Osteocyte (in vitro differentiated cells): ENCODE measurements at regions not wholly inside any gene's neighbourhood (a gene's known extent, or its start where the extent isn't known, plus 50 kb on each side); places are given as distances from the start of the nearest gene placed in this dataset.

Experiments used
- DNase-seq: peaks from one replicate; pipeline ENCODE4 v3.0.0; 2021; ENCODE audit warnings: mixed read lengths; ENCODE audit not compliant: unreplicated experiment; ENCODE audit errors: extremely low spot score
- H3K27ac Mint-ChIP-seq: one replicate; pipeline ENCODE4 v1.8.0; 2021; ENCODE audit warnings: mild to moderate bottlenecking, mixed read lengths; ENCODE audit not compliant: unreplicated experiment
- H3K27me3 Mint-ChIP-seq: one replicate; pipeline ENCODE4 v1.8.0; 2021; ENCODE audit warnings: mixed read lengths; ENCODE audit not compliant: unreplicated experiment
- H3K36me3 Mint-ChIP-seq: one replicate; pipeline ENCODE4 v1.8.0; 2021; ENCODE audit warnings: mixed read lengths; ENCODE audit not compliant: unreplicated experiment
- H3K4me1 Mint-ChIP-seq: one replicate; pipeline ENCODE4 v1.8.0; 2021; ENCODE audit warnings: mixed read lengths; ENCODE audit not compliant: unreplicated experiment
- H3K4me3 Mint-ChIP-seq: one replicate; pipeline ENCODE4 v1.8.0; 2021; ENCODE audit warnings: mild to moderate bottlenecking, moderate library complexity, mixed read lengths; ENCODE audit not compliant: unreplicated experiment
- H3K9me3 Mint-ChIP-seq: one replicate; pipeline ENCODE4 v1.8.0; 2021; ENCODE audit warnings: mixed read lengths; ENCODE audit not compliant: unreplicated experiment
- TF ChIP-seq, protein P1 (sequence below): fragments of 200-600 bp; sonication (generic); IDR thresholded peaks from 2 replicates; pipeline ENCODE4 v1.5.0; 2021; ENCODE audit warnings: antibody characterized with exemption, mild to moderate bottlenecking, moderate library complexity

DNA sequence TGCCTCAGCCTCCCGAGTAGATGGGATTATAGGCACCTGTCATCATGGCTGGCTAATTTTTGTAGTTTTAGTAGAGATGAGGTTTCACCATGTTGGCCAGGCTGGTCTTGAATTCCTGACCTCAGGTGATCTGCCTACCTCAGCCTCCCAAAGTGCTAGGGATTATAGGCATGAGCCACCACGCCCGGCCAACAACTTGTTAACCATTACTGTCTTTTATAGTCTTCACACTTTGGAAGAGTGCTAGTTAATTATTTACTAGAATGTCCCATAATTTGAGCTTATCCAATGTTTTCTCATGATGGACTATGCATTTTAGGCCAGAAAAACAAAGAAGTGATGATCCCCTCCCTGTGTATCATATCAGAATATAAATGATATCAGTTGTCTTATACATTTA lies 288.6 kb upstream of the CBLB start:
- Mint-ChIP-seq H3K4me1 (peaks cover 2% of the 10 kb centered on the region), H3K9me3 (no peaks in the 10 kb centered on the region), H3K27ac (no peak overlapping the region), H3K36me3 (no peaks in the 10 kb centered on the region), H3K27me3 (no peaks in the 10 kb centered on the region), H3K4me3 (no peak overlapping the region)
- DNase-seq, result no peak
- TF ChIP-seq, protein P1, sequence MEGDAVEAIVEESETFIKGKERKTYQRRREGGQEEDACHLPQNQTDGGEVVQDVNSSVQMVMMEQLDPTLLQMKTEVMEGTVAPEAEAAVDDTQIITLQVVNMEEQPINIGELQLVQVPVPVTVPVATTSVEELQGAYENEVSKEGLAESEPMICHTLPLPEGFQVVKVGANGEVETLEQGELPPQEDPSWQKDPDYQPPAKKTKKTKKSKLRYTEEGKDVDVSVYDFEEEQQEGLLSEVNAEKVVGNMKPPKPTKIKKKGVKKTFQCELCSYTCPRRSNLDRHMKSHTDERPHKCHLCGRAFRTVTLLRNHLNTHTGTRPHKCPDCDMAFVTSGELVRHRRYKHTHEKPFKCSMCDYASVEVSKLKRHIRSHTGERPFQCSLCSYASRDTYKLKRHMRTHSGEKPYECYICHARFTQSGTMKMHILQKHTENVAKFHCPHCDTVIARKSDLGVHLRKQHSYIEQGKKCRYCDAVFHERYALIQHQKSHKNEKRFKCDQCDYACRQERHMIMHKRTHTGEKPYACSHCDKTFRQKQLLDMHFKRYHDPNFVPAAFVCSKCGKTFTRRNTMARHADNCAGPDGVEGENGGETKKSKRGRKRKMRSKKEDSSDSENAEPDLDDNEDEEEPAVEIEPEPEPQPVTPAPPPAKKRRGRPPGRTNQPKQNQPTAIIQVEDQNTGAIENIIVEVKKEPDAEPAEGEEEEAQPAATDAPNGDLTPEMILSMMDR, result no peak

DNA sequence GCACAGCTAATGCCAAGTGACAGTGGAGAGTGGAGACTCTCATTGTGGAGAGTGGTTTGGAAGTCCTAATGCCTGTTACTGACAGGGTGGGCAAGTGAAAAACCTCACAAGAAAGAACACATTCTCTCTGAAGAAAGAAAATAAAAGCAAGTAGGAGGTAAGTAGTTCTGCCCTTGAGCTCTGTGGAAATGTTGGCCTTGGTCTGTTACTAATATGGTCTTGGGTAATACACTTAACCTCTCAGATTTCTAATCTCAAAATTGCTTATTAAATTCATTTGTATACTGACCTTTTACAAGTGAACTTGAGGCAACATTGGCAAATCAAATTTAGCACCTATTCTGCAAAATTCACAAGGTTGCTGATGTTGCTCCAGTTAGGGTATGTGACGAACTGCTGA lies 291.6 kb upstream of the CBLB start:
- H3K4me3 Mint-ChIP-seq, result no peak overlapping the region
- peaks cover 2% of the 10 kb centered on the region for H3K4me1 Mint-ChIP-seq
- no peak overlapping the region for H3K27ac Mint-ChIP-seq
- no peak for DNase-seq
- TF ChIP-seq, protein P1, result no peak
- peaks cover 11% of the 10 kb centered on the region for H3K9me3 Mint-ChIP-seq
- H3K27me3 Mint-ChIP-seq, result no peaks in the 10 kb centered on the region
- no peaks in the 10 kb centered on the region for H3K36me3 Mint-ChIP-seq

DNA sequence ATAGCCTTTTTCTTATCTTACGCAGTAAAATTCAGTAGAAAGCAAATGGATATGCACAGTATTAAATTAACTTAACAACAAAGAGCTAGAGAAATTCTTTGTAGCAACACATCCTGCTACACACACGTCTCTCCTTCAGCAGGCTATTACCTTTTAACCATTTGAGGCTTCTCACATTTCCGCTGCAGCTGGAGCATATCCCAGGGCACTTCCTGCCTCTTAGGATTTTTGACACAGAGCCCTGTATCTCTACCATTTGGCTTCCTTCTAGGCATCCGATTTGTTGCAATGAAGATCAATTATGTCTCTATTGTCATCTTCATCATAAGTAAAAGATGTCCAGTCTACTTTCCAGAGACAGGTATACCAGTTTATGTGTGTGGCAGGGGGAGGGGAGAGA lies 292.4 kb upstream of the CBLB start:
- no peaks in the 10 kb centered on the region for H3K36me3 Mint-ChIP-seq
- no peak overlapping the region for H3K4me3 Mint-ChIP-seq

DNA sequence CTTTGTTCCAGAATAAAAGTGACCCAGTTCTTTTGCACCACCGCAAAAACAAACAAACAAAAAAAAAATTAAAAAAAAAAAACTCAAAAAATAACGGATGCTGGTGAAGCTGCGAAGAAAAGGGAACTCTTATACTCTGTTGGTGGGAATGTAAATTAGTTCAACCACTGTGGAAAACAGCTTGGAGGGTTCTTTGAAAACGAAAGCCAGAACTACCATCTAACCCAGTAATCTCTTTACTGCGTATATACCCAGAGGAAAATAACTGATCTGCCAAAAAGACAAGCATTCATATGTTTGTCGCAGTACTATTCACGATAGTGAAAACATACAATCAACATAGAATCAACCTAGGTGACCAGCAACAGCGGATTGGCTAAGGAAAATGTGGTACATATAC lies 298.9 kb upstream of the CBLB start:
- no peak overlapping the region for H3K27ac Mint-ChIP-seq
- H3K27me3 Mint-ChIP-seq, result no peaks in the 10 kb centered on the region
- H3K9me3 Mint-ChIP-seq, result peaks cover 8% of the 10 kb centered on the region
- TF ChIP-seq, protein P1, result no peak
- H3K4me3 Mint-ChIP-seq, result no peak overlapping the region
- no peak for DNase-seq
- no peaks in the 10 kb centered on the region for H3K36me3 Mint-ChIP-seq
- peaks cover 21% of the 10 kb centered on the region for H3K4me1 Mint-ChIP-seq

More for the DNA sequence above, 292.4 kb upstream of the CBLB start:
- DNase-seq, result no peak
- no peaks in the 10 kb centered on the region for H3K27me3 Mint-ChIP-seq
- peaks cover 2% of the 10 kb centered on the region for H3K4me1 Mint-ChIP-seq
- TF ChIP-seq, protein P1, result no peak
- peaks cover 11% of the 10 kb centered on the region for H3K9me3 Mint-ChIP-seq
- H3K27ac Mint-ChIP-seq, result no peak overlapping the region

DNA sequence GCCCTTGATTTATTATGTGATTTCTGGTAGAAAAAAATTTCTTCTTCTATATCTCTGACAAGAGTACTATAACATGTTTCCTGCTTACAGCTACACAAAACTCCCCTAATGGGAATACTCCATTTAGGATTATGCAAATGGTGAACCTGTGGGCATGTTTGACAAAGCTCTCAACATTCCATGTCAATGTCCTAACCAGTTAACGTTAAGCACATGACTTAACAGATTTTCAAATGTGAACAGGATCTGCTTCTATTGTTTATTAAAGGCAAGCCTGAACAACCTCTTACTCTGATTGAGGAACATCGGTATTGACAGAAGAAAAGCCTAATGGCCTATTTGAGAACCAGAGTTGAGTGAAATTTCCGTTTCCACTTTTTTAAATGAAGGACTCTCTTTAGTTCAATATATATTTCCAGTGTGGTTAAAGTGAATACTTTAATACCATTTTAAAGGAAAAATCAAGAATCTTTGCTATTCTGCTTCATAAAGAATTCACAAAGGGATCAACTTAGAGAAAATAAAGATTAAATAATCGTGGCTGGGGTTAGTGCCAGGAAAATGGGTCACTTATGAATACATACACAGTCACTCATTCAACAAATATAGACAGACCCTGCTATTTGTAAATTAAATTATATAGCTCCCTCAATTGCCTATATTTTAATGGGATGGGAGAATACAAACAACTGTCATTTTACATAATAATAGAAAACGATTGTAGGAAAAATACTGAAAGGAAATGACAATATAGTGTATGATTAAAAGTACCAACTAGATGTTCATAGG lies 300.3 kb upstream of the CBLB start:
- DNase-seq, result no peak
- Mint-ChIP-seq H3K4me3 (no peak overlapping the region), H3K9me3 (no peaks in the 10 kb centered on the region), H3K36me3 (no peaks in the 10 kb centered on the region), H3K4me1 (peaks cover 27% of the 10 kb centered on the region), H3K27me3 (no peaks in the 10 kb centered on the region), H3K27ac (no peak overlapping the region)
- TF ChIP-seq, protein P1, result no peak
